COR-L47 (cell line): ENCODE measurements at regions not wholly inside any gene's neighbourhood (a gene's known extent, or its start where the extent isn't known, plus 50 kb on each side); places are given as distances from the start of the nearest gene placed in this dataset.
"Not testable (repeated sequence)": the region's sequence is repeated elsewhere in the genome, so short reads cannot be mapped to it uniquely, and the experiment has no call there.

Source experiments
- DNase-seq: peaks from one replicate; lab custom pipeline; 2025; lab: John Stamatoyannopoulos, UW

DNA sequence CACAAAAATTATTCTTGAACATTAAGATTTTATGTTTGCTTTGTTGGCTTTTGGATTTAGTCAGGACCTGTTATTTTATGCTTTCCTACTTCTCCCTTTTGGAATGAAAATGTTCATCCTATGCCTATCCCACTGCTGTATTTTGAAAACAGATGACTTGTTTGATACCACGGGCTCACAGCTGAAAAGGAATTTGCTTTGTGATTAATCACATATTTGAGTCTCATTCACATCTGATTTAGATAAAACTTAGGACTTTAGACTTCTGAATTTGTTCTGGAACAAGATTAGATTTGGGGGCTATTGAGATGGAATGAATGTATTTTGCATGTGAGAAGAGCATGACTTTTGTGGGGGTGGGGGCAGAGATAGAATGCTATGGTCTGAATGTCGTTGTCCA, 1012.6 kb downstream of the CDH11 start:
- DNase-seq: no peak

DNA sequence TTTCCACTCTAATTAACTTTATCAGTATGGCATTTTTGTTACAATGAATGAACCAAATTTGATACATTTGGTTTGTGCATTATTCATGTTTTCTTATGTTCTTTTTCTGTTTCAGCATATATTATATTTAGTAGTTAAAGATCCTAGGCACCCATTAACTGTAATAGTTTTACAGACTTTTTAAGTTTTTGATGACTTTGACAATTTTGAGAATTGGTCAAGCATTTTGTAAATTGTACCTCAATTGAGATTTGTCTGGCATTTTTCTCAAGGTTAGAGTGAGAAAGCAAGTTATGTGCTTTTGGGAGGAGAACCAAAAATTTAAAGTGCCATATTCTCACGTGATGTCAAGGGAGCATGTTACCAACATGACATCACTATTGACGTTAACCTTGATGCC, 1019.2 kb downstream of the CDH11 start:
- no peak for DNase-seq

DNA sequence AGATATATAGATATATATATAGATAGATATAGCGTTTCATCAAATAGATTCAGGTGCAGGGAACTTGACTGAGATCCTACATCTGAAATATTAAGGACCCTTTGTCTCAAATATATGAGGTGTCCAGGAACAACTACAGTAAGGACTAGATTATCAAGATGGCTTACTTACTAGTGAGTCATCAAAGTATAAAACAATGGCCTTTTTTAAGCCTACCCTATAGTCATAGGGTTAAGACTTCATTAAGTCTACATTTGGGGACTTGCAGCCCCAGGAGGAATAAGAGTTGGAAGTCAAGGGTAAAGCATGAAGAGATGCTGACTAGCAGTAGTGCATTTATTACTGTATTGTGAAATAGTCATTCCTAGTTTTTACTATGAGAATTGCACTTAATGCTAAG, 1023.4 kb downstream of the CDH11 start:
- no peak for DNase-seq

DNA sequence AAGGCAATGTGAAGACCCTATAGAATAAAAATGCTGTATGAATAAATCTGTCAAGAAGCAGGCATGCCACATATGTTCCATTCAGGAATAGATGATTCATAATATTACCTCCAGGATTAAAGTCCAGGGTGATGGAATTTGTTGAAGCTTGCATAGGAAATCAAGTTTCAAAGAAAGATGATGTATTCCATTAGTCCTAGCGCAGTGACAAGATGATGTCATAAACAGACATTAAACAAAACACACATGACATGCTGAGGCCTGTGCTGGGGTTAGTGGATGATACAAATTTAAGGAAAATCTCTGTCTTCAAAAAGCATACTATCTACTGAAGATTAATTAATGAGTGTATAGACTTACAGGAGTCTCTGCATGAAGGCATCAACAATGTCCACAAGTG, 1025.2 kb downstream of the CDH11 start:
- DNase-seq: no peak

DNA sequence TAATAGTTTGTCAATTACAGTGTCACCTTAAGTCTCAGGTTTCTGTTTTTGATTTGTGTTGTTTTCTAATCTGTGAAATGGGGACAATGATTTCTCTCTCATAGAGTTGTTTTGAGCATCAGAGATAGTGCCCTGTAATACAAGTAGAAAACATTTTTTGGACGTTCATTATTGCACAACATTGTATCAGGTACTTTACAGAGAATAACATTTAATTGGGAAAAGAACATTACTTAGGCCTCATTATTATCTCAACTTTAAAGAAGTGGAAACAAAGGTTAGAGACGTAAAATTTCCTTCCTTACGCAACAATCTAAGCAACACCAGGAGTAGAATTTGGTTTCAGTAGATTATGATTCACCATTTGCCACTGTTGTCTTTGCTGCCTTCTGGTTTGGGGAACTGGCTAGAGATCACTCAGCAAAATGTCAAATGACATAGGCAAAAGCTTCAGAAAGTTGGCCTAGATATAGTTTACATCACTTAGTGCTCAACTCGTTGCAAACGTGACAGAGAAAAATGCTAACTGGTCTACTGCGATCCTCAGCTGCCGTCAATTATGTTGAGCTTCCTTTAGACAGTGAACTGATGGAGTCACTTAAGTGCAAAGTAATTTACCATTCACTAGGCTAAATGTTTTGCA, 1026.8 kb downstream of the CDH11 start:
- no peak for DNase-seq

DNA sequence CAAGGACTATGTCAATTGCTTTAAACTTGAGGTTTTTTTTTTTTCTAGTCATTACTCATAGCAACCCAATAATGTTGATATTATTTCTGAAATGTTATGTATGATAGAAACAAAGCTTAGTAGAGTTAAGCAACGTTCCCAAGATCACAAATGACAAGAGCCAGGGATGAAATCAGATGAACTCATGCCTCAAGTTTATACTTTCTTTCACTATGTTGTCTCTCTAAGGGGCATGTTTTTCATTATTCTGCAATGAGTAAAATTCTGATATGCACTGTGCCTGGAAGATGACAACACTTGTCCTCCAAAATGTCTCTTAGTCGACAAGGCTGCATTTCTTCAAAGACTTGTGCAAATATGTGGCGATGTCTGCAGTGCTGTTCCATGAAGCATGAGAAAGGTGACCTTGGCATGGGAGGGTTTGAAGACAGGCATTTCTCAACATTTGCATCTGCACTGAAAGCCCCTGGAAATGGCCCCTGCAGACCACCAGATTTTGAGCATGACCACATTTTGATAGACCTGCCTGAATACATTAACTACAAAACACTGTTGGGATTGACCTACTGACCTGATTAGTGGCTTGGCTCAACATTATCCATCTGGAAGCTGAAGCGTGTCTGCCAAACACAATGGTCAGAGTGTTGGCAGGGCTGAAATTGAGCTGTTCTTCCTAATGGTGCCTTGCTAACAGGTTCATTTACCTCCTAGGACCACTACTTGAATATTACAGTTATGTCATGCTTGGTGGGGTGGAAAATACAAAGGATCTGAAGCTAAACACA, 1027.5 kb downstream of the CDH11 start:
- DNase-seq: no peak

DNA sequence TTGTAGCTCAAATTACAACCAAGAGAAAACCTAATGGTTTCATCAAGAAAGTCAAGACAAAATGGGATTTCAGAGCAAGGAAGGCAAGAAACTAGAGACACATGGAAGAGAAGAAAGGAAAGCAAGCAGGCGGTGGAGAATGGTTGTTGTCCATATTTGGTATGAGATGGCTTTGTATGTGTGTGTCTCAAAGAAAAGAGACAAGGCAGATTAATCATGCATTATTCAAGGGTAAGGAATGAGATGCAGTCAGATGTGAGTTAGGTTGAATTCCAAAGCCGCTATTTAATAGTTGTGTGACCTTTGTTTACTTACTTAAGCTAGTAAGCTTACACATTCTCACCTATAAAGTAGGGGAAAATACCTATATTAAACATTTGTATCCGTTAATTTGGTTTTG, 1029.6 kb downstream of the CDH11 start:
- DNase-seq: no peak

DNA sequence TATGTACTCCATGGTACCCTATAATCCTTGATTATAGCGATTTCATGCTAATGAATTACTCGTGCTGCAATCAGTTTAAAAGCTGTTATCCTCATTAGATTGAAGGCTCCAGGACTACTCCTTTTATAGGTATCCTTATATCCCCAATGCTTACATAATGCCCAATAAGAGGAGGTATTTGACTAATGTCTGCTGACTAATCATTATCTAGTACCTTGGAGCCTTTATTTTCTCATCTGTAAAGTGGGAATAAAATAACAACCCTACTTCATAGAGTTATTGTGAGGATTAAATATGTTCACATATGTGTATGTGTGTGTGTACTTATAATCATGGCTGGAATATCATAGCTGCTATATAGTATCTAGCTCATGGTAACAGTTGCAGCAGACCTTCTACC, 1031.5 kb downstream of the CDH11 start:
- no peak for DNase-seq

DNA sequence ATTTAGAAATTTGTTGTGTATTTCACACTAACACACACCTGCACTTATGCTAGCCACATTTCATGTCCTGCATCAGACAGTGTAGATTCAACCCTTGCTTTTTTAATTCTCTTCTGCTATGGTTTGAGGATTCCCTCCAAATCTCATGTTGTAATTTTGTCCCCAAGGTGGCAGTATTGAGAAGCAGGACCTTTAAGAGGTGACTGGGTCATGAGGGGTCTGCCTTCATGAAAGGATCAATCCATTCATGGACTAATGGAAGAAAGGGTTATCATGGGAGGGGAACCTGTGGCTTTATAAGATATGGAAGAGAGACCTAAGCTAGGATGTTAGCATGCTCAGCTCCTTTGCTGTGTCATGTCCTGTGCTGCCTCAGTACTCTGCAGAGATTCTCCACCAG, 1032.2 kb downstream of the CDH11 start:
- no peak for DNase-seq

DNA sequence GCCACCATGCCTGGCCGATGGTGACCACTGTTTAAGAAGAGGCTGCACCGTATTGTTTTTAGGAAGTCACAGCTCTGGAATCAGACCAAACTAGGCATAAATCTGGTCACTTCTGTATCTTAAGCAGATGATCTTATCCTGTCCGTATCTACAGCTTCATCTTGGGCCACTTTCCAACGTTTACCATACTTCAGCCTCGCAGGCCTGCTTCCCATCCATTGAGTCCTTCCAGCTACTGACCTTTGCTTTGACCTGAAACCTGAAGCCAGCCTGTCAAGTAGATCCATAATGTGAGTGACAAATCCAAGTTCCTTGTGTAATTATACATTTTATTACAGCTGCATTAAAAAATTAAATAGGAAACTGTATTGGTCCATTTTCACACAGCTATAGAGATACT, 1033.0 kb downstream of the CDH11 start:
- DNase-seq: no peak

DNA sequence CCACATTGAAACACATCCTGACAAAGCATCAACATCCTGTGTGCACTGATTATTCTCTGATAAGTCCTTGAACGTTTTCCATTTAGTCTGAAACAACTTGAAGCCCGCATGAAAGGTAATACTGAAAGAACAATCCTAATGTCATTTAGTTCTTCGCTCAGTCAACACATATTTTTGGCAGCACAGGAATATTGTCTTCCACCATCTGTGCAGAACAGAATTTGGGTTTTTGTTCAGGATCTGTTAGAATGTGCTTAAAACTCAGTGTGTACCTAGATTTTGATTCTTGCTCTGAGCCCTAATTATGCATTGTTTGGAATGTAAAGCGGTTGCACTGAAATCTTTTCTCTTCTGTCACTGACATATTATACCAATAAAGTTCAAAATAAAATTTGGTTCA, 1036.6 kb downstream of the CDH11 start:
- DNase-seq: no peak

DNA sequence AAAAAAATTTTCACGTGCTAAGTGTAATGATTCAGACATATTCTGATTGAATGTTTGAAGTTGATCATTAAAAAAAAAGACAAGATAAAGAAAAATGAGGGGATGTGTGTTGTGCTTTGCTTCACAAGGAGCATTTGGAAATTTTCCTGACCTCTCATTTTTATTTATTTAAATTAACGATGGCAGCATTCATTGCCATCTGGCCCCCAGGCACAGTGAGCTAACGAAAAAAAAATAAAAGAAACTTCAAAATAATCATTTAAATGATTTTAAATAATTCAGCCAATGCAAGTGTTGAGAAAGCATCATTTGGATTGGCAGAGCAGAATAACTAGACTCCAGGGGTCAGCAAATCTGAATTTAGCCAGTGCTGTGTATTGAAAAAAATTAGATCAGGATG, 1037.2 kb downstream of the CDH11 start:
- no peak for DNase-seq

DNA sequence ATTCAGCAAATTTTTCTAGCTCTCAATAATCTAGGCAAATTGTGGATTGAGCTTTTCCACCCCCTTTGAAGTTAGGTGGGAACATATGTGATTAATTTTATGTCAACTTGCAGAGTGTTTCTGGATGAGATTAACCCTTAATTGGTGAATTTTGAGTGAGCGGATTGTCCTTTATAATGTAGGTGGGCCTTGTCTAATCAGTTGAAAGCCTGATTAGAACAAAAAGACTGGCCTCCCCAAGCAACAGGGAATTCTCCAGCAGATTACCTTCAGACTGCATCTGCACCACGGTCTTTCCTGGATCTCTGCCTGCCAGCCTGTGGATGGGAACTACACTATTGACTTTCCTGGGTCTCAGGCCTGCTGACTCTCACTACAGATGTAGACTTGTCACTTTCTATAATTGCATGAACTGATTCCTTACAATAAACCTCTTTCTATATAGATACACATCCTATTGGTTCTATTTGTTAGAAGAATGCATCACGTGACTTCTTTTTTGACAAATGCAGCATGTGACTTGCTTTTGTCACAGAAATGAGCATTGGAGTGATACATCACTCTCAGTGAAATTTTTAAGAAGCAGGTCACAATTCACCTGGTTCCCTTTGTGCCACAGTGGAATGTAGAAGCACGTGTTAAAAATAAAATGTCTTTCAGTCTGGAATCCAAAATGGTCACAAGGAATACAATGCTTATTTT, 1038.3 kb downstream of the CDH11 start:
- no peak for DNase-seq

DNA sequence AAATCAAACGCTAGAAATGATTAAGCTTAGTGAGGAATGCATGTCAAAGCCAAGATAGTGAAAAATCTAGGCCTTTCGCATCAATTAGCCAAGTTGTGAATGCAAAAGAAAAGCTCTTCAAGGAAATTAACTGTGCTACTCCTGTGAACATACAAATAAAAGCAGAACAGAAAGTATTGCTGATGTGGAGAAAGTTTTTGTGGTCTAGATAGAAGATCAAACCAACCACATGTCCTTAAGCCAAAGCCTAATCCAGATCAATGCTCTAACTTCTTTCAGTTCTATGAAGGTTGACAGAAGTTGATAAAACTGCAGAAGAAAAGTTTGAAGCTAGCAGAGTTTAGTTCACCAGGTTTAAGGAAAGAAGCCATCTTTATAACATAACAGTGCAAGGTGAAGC, 1044.6 kb downstream of the CDH11 start:
- no peak for DNase-seq

DNA sequence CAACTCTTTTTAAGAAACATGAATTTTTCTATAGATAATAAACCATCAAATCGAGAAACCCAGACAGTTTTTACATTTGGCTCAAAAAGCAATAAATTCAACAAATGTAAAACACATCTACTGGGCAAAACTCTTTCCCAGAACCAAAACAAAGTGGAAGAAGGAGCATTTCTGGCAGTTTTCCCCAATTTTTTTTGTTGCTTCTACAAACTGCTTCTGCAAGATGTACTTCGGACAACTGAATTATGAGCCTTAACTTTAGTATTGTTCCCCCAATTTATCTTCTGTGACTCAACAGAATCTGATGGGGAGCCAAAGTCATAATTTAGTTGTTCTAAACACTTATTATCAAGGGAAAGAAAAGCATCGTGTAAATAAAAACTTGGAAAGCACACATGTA, 1047.2 kb downstream of the CDH11 start:
- DNase-seq: no peak

DNA sequence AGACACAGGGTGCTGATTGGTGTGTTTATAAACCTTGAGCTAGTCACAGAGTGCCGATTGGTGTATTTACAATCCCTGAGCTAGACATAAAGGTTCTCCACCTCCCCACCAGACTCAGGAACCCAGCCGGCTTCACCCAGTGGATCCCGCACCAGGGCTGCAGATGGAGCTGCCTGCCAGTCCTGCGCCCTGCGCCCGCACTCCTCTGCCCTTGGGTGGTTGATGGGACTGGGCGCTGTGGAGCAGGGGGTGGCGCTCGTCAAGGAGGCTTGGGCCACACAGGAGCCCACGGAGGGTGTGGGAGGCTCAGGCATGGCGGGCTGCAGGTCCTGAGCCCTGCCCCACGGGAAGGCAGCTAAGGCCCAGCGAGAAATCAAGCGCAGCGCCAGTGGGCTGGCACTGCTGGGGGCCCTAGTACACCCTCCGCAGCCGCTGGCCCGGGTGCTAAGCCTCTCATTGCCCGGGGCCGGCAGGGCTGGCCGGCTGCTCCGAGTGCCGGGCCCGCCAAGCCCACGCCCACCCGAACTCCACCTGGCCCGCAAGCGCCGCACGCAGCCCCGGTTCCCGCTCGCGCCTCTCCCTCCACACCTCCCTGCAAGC, 1049.6 kb downstream of the CDH11 start:
- DNase-seq: not testable (repeated sequence)

DNA sequence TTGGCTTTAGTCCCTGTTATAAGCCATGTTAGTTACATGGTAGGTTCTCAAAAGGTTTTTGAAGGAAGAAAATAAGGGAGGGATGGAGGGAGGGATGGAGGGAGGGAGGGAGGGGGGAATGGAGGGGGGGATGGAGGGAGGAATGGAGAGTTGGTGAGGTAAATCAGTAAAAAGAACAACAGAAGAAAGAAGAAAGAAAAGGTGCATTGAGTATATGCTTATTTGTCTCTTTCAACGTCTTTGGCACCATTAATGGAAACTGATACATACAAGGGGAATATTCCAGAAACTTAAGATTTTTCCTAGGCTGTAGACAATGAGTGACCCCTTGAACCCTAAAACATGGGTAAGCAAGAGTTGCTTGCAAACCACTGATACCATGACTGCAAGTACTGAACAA, 1056.3 kb downstream of the CDH11 start:
- DNase-seq: no peak

DNA sequence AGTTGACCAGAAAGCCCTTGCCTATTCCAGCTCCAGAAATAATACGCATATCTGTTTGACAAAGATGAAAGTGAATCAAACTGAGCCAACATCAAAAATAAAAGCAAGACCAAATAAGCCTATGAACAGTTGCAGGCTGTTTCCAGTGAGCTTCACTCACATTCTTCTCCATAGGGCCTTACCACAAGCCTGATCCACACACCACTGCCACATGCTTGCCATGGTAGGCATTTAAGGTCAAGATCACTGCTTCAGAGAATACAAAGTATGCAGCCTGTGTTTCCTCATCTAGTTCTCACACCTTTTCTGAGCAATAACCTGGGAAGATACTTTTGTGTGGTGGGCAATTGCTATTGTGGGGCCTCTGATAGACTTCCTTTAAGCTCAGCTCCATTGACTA, 1060.2 kb downstream of the CDH11 start:
- no peak for DNase-seq

DNA sequence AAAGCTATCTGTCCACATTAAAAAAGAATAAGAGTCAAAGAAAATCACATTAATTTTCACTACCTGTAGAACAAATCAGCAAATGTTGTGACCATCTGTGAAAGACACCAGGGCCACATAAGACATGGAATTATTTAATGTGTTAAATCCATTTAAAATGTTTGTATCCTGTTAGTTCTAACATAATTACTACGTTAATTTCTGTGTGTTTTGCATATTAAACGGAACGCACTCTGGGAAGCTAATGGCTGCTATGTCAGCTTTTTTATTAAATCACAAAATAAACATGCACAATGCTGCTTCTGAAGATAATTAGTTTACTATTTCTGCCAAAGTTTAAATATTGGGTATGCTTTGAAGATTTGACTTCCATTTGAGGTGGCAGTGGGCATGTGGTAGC, 1061.2 kb downstream of the CDH11 start:
- no peak for DNase-seq

DNA sequence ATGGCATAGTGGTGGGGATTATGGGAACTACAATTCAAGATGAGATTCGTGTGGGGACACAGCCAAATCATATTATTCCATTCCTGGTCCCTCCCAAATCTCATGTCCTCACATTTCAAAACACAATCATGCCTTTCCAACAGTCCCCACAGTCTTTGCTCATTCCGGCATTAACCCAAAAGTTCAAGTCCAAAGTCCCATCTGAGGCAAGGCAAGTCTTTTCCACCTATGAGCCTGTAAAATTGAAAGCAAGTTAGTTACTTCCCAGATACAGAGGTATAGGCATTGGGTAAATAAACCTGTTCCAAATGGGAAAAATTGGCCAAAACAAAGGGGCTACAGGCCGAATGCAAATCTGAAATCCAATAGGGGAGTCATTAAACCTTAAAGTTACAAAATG, 1063.2 kb downstream of the CDH11 start:
- DNase-seq: no peak

DNA sequence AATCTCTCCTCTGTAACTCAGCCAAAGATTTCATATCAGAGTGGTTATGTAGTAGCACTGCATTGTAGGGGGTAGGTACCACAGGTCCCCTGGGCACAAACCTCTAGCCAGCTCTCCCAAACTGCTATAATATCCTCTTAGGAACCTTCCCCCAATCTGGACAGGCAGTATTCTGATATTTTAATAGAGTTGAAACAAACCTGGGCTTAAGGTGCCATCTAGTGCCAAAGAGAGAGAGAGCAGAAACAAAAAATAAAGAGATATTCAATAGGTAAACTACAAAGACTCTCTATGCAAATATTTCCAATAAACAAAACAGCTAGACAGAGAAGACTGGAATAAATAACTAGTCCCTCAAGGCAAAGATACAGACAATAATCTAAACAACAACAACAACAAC, 1070.0 kb downstream of the CDH11 start:
- no peak for DNase-seq

DNA sequence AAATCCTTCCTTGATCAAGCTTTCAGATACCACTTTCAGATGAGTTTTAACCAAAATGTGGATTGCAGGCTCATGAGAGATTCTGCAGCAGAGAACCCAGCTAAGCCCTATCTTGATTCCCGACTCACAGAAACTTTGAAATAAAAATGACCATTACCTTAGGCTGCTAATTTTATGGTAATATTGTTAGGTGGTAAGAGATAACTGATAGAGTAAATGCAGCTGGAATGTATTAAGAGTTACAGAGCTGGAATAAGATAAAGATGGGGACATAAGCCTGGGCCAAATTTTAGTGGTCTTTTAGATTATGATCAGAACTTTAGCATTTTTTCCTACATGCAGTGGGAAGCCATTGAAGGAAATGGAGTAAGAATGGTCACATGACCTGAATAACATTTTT, 1074.0 kb downstream of the CDH11 start:
- no peak for DNase-seq

DNA sequence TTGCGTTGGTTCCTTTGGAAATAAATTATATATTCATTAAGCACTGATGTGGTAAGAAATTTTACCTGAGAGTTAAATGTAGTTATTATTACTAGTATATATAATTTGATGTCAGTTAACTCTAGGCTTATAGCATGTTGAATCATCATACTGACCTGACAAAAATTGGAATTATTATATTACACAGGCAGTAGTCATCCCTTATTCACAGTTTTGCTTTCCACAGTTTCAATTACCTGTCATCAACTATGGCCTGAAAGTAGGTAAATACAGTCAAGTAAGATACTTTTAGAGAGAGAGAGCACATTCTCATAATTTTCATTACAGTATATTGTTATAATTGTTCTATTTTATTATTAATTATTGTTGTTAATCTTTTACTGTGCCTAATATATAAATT, 1074.7 kb downstream of the CDH11 start:
- DNase-seq: no peak
